Midbrain (tissue), 1 donor: ENCODE measurements at regions not wholly inside any gene's neighbourhood (a gene's known extent, or its start where the extent isn't known, plus 50 kb on each side); places are given as distances from the start of the nearest gene placed in this dataset.

Experiments used
- DNase-seq: peaks from one replicate; lab custom pipeline; 2025; lab: John Stamatoyannopoulos, UW

DNA sequence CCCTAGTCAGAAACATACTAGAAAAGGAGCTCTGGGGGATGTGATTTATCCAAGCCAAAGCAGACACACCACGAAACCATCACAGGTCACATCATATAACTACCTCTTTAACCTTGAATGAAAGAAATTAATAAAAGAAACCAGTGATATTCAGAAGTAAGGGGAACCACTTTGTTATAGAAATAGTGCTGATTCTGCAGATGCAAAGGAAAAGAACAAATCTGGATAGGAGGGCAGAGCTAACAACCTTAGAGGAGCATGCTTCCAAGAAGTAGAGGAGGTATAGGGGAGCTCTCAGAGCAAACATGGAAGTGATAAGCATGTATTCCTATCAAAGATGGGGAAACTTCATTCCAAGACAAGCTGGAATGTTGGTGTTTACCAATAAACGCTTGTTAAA, 117.0 kb upstream of the MDM1 start:
- no peak for DNase-seq

DNA sequence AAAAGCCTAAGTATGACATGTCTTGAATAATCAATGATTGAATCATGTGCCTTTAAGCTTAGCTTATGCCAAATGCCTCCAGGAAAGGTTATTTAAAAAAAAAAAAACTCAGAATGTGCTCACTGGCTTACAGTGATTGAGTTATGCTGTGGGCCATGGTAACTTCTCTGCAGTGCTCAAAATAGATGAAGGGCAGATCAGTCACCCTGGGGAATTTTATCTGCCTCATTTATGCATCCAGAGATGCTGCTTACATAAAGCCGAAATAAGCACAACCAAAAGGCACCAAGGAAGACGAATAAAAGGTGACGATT, 118.7 kb upstream of the MDM1 start:
- no peak for DNase-seq

DNA sequence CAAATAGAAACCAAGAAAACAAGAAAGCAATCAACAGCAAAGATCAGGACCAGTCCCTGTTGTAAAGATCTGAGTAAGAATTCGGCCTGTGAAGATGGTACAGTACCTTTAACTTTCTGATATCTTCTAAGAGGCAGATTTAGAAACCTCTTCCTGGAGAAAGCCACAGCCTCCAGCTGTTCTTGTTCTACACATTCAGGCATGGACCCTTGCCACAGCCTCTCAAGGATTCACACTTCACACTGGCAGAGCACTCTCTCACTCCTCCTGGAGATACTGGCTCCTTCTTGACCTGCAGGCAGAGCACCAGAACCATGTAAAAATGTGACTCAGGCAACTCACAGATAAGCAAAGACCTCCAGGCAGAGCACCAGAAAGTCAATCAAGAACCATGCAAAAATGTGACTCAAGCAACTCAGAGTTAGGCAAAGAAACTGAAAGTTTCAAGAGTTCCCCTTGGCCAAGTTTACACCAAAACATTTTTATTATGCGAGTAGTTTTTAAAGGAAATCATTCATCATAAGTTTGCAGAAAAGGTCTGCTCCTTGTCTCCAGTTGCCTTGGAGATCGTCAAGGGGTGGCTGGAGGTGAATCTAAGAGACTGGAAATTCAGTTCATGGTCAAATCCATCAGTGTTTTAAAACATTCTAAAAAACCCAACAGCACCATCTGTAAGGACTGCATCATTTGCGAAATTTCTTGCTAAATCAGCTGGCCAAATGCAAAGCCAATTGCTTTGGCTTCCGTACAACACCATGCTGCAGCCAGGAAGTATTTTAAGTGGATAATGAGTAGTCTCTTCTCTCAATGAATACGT, 119.3 kb upstream of the MDM1 start:
- no peak for DNase-seq

DNA sequence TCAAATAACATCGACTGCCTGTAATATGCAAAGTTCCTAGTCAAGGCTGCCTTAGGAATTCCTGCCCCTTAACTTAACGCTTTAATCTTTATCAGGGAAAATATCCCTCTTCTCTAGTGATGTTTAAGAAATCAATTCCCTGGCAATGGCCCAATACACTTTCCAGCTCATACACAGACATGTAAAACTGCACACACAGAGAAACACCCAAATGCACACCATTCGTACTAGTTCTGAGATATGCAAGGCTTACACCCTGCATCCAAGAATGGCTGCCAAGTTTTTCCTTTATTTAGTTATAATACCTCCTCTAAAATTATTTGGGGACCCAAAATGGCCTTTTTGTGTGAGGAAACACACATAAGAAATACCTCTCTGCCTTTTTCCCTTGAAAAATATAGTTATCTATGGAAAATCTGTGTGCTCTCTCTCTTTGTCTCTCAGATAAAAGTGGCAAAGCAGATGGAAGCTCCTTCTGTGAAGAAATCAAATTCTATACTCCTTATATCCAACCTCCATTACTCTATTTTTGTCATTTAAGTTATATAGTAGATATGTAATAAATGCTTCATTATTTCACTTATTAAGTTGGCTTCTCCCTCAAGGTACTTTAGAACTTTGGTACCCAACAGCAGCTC, 120.0 kb upstream of the MDM1 start:
- DNase-seq = no peak

DNA sequence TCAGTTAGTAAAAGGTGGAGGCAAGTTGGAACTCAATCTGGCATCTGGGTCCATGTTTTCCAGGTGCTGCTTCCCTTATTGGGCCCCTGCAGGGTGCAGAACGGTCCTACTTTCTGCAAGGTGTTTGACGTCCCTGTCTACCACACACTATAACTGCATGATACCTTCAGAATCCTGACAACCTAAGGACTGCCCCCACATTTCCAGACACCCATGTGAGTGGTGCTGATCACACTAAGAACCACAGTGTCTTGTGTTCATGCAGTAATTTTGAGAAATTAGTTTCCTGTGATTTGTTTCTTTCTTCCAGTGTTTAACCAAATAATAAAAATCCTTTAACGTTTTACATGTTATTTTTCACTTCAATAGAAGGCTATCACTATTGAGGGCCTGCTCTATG, 121.1 kb upstream of the MDM1 start:
- no peak for DNase-seq

- DNase-seq = no peak
Measured at GRCh38 chr12:68453876-68454275, 121.7 kb upstream of the MDM1 start.

DNA sequence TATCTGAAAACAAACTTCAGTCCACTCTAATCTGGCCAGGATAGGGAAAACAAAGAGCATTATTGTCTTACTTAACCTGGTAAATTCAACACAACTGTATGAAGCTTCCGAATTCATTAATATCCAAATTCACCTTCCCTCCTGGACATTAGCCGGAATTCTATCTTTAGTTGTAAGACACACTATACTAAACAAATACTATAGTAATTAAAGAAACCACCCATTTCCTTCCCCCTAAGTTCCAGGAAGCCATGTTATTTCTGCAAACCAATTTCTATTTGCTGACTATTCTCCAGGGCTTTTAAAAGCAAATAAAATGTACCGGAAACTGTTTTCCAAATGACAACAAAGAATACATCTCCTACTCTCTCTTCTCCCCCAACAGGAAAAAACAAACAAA, 122.7 kb upstream of the MDM1 start:
- no peak for DNase-seq

DNA sequence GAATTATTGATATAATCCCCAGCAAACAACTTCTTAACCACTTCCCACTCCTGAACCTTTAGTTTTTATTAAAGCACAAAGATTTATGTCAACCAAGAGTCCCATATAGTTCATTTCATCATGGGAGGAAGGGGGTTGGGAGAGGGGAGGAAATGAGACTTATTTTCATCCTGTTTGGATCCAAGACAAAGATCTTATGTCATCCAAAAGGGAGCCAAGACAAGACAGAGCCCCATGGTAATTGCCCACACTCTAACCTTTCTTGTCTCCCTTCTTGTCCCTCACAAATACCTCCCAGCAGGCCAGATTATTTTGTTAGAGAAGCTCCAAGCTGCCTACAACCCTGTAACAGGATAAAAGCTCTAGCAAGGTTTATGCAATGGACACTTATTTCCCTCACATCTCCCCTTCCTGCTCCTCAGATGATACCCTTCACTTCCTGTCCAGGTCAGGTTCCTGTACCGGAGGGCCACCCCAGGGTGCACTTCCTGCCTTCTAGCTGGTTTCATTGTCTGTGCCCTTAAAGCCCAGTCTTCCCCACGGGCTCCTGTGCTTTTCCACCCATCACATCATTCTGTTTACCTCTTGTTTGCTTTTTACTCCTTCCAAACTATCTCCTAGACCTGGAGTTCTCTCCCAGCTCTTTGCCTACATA, 123.7 kb upstream of the MDM1 start:
- DNase-seq = no peak

DNA sequence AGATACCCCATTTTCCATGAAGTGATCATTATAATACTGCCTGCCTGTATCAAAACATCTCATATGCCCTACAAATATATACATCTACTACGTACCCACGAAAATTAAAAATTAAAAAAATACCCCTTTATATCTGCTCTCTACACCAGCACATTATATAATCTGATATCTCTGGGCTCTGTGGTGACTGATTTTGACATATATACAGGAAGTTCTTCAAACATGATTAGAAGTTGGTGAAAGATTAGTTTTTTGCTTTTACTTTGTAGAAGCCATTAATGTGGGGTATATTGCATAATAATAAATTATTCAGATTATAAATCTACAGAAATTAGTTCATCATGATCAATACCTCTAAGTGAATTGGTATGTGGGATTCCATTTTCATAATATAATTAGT, 126.7 kb upstream of the MDM1 start:
- DNase-seq = no peak

DNA sequence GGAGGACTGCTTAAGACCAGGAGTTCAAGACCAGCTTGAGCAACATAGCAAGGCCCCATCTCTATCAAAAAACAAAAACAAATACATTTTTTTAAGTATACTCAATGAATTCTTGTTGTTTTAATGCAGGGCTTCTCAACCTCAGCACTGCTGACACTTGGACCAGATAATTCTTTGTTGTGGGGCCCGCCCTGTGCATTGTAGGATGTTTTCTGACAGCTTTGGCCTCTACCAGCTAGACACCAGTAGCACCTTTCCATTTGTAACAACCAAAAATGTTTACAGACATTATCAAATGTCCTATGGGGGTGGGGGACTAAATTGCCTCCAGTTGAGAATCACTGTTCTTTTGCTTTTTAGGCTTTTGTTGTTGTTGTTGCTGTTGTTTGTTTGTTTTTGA, 128.1 kb upstream of the MDM1 start:
- no peak for DNase-seq

GRCh38 chr12:68461645-68462044, 129.5 kb upstream of the MDM1 start:
- DNase-seq = no peak

- no peak for DNase-seq
Measured at GRCh38 chr12:68462803-68463202, 130.6 kb upstream of the MDM1 start.

DNA sequence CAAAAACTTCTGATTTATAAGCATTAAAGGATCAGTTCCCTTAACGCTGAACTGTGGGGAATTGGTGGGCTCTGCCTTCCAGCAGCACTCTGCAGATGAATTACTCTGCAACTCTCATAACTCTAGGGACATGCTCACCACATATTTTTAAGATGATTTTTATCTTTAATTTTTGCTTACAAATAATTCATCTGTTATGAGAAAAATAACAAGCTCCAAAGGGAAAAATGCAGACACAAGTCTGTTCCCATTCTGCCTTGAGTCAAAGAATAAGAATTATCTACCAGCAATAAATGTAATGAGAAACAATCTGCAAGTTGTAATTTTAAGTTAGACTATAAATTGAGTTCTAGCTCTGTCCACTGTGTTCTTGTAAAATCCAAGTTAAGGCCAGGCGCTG, 133.1 kb upstream of the MDM1 start:
- DNase-seq = no peak

DNA sequence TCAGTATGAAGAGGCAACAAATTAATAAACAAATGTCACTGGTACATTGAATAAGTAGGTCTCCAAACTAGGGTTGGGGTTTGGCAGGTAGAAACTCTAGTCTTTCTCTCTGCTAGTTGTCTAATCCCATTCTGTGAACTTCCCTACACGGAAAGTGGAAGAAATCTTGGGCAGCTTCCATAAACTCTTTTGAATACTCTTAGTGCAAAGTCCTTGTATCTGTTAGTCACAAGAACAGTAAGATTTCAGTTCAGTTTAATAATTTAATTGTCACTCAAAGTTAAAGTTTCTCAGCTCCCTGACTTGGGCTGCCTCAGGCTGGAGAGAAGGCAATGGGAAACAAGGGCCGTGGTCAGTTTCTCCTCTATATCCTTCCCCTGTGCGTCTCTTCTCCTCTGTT, 135.4 kb upstream of the MDM1 start:
- DNase-seq = no peak

DNA sequence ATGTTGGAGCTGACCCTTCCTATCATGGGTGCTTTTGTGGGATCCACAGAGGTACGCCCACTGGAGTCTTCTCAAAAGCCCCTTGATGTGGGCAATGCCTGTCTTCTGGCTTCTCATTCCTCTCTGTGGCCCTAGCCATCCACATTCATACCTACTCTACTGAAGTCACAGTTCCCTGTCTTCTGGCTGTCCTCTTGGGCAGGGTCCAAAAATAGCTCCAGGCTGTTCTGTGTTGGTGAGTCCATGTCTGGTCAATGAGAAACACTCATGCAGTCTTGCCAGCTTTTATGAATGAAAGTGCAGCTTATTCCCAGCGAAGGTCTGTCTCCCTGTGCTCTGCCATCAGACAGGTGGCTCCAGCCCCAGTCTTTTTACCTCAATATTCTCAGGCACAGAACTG, 135.9 kb upstream of the MDM1 start:
- DNase-seq = no peak

GRCh38 chr12:68469113-68469512, 137.0 kb upstream of the MDM1 start:
- no peak for DNase-seq

DNA sequence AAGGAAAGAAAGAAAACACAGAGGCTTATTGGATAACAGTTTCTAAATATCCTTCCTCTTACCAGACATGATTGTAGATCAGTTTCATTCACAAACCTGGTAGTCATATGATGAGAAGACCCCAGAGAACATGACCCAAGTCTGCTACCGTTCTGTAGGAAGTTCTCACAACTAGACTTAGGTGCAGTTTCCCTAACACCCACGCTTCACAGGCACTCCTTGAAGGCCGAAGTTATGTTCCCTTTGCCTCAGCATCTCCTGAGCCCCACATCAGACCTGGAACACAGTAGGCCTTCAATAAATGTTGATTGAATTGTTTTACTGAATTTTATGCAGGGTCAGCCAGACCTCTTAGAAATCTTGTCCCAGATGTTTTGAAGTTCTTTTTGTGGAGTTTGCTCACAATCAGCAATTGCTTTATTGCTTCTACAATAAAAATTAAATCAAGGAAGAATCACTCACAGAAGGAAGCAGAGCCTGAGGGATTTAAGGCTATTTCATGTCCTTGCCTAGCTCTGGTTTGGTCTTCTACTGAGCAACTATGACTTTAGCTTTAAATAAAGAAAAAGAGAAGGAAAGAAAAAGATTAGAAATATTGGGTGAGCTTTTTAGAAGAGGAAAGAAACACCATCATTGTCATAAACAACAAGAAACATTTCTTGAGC, 138.6 kb upstream of the MDM1 start:
- DNase-seq = no peak

DNA sequence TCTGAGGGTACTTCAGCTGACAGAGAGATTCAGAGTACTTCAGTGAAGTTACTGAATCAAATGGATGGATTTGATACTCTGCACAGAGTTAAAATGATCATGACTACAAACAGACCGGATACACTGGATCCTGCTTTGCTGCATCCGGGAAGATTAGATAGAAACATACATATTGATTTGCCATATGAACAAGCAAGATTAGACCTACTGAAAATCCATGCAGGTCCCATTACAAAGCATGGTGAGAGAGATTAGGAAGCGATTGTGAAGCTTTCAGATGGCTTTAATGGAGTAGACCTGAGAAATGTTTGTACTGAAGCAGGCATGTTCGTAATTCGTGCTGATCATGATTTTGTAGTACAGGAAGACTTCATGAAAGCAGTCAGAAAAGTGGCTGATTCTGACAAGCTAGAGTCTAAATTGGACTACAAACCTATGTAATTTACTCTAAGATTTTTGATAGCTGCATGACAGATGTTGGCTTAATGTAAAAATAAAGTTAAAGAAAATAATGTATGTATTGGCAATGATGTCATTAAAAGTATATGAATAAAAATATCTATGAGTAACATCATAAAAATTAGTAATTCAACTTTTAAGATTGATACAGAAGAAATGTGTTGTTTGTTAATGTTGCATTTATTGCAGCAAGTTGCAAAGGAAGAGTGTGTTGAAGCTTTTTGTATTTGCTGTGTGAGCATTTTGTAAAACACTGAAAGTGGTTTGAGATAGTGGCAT, 136.1 kb upstream of the RAP1B start:
- no peak for DNase-seq

- DNase-seq = no peak
Measured at GRCh38 chr12:68476794-68477193, 133.9 kb upstream of the RAP1B start.

- no peak for DNase-seq
Measured at GRCh38 chr12:68477261-68477772, 133.4 kb upstream of the RAP1B start.

DNA sequence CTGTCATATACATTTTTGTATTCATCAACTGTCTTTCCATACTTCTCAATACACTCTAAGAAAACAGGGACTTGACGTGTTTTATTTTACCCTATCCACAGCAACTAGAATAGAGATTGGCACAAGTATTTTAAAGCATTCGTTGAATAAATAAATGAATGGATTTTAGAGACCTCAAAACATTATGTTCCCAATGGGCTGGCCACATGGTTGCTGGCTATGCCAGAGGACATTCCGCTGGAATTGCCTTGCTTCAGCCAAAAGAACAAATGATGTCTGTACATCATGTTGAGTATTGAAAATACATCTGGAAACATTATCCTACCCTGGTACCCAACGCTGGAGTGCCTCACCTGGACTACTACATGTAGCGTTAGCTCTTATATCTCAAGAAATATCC, 132.8 kb upstream of the RAP1B start:
- no peak for DNase-seq
